Type B pancreatic cell (in vitro differentiated cells): ENCODE measurements at regions not wholly inside any gene's neighbourhood (a gene's known extent, or its start where the extent isn't known, plus 50 kb on each side); places are given as distances from the start of the nearest gene placed in this dataset.
A peak's percentile ranks its signal among the peaks of the same experiment; 100 is the strongest.

ENCODE experiments used
- DNase-seq: peaks from one replicate; pipeline ENCODE4 v3.0.0; 2021; ENCODE audit warnings: mixed read lengths; ENCODE audit not compliant: unreplicated experiment; ENCODE audit errors: extremely low spot score
- H3K27ac Mint-ChIP-seq: 2 replicates; pipeline ENCODE4 v1.8.0; 2021; ENCODE audit warnings: mild to moderate bottlenecking, mixed read lengths
- H3K27me3 Mint-ChIP-seq: 2 replicates; pipeline ENCODE4 v1.8.0; 2021; ENCODE audit warnings: mixed read lengths
- H3K36me3 Mint-ChIP-seq: 2 replicates; pipeline ENCODE4 v1.8.0; 2021; ENCODE audit warnings: mixed read lengths
- H3K4me1 Mint-ChIP-seq: one replicate; pipeline ENCODE4 v1.8.0; 2021; ENCODE audit warnings: mixed read lengths; ENCODE audit not compliant: unreplicated experiment
- H3K4me3 Mint-ChIP-seq: 2 replicates; pipeline ENCODE4 v1.8.0; 2021; ENCODE audit warnings: mild to moderate bottlenecking, mixed read lengths
- H3K9me3 Mint-ChIP-seq: 2 replicates; pipeline ENCODE4 v1.8.0; 2021; ENCODE audit warnings: mixed read lengths
- TF ChIP-seq, protein P1 (sequence below): fragments of 200-600 bp; sonication (generic); conservative IDR thresholded peaks from 2 replicates; pipeline ENCODE4 v1.5.0; 2021; ENCODE audit warnings: antibody characterized with exemption, mild to moderate bottlenecking

DNA sequence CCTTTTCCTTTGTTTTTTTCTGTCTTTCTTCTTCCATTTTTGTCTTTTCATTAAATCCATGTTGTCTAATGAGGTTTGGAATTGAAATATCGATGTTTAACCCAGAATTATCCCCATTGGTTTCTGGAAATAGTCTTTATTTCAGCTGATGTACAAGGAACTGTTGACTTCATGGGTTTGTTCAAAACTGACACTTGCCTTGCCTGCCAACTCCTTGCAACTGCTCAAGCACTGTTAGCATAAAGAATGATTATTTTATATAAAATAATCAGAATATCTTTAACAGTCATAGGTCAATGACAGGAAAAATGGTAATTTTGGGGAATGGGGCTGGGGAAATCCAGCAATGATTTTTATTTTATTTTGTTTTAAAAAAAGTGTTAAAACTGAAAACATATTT lies 359.6 kb upstream of the LCORL start:
- peaks cover 11% of the 10 kb centered on the region for H3K9me3 Mint-ChIP-seq
- no peaks in the 10 kb centered on the region for H3K36me3 Mint-ChIP-seq
- no peak overlapping the region for H3K4me3 Mint-ChIP-seq
- H3K27ac Mint-ChIP-seq, result no peak overlapping the region
- DNase-seq, result no peak
- H3K4me1 Mint-ChIP-seq, result no peaks in the 10 kb centered on the region
- peaks cover 20% of the 10 kb centered on the region for H3K27me3 Mint-ChIP-seq
- TF ChIP-seq, protein P1, sequence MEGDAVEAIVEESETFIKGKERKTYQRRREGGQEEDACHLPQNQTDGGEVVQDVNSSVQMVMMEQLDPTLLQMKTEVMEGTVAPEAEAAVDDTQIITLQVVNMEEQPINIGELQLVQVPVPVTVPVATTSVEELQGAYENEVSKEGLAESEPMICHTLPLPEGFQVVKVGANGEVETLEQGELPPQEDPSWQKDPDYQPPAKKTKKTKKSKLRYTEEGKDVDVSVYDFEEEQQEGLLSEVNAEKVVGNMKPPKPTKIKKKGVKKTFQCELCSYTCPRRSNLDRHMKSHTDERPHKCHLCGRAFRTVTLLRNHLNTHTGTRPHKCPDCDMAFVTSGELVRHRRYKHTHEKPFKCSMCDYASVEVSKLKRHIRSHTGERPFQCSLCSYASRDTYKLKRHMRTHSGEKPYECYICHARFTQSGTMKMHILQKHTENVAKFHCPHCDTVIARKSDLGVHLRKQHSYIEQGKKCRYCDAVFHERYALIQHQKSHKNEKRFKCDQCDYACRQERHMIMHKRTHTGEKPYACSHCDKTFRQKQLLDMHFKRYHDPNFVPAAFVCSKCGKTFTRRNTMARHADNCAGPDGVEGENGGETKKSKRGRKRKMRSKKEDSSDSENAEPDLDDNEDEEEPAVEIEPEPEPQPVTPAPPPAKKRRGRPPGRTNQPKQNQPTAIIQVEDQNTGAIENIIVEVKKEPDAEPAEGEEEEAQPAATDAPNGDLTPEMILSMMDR, result no peak

DNA sequence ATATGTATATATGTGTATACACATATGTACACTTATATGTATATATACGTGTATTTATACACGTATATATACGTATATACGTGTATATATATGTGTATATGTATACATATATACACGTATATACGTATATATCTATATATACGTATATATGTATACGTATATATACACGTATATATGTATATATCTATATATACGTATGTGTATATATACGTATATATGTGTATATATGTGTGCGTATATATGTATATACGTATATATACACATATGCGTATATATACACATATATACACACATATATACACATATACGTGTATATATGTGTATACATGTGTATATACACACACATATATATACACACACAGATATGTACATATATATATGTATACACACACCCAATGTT lies 348.0 kb upstream of the LCORL start:
- DNase-seq, result no peak
- Mint-ChIP-seq H3K27me3 (no peaks in the 10 kb centered on the region), H3K4me3 (no peak overlapping the region), H3K9me3 (peaks cover 5% of the 10 kb centered on the region), H3K36me3 (no peaks in the 10 kb centered on the region), H3K27ac (no peak overlapping the region), H3K4me1 (peaks cover 6% of the 10 kb centered on the region)
- TF ChIP-seq, protein P1, result no peak

DNA sequence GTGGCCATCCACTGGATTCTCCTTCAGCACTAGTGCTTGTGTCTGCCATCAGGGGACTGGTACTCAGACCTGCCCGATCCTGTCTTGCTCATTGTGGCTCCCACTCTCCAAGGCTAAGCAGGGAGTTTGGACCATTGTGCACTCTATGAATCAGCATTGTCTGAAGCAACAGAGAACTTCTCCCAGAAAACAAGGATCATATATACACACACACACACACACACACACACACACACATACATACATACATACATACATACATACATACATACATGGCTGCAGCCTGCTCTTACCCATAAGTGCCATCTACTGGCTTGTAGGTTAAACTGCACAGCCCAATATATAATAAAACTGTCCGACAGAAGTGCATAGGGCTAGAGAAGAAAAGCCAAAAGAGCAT lies 345.3 kb upstream of the LCORL start:
- H3K36me3 Mint-ChIP-seq, result no peaks in the 10 kb centered on the region
- H3K27ac Mint-ChIP-seq, result no peak overlapping the region
- peaks cover 5% of the 10 kb centered on the region for H3K9me3 Mint-ChIP-seq
- TF ChIP-seq, protein P1, result peak; percentile 75
- no peak overlapping the region for H3K4me3 Mint-ChIP-seq
- no peak for DNase-seq
- no peaks in the 10 kb centered on the region for H3K27me3 Mint-ChIP-seq
- H3K4me1 Mint-ChIP-seq, result peaks cover 6% of the 10 kb centered on the region

DNA sequence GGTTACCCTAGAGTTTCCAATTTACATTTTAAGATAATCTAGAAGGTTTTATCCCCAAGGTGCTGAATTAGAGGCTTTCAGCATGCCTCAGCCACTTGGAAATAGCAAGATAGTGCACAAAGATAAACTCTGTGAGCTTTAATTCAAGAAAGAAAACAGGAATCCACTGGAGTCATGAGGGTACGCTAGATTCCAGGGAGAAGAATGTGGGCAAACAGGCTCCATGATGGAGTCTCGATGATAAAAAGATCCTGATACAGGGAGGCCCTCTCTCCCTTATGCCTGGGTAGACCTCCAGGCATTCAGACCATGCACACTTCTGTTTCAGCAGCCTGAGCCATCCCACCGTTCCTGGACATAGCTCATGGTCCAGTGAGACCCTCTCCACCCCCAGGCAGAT lies 344.6 kb upstream of the LCORL start:
- H3K4me3 Mint-ChIP-seq, result no peak overlapping the region
- no peaks in the 10 kb centered on the region for H3K27me3 Mint-ChIP-seq
- H3K4me1 Mint-ChIP-seq, result peaks cover 6% of the 10 kb centered on the region
- TF ChIP-seq, protein P1, result no peak
- H3K27ac Mint-ChIP-seq, result no peak overlapping the region
- no peak for DNase-seq
- H3K36me3 Mint-ChIP-seq, result no peaks in the 10 kb centered on the region
- no peaks in the 10 kb centered on the region for H3K9me3 Mint-ChIP-seq

DNA sequence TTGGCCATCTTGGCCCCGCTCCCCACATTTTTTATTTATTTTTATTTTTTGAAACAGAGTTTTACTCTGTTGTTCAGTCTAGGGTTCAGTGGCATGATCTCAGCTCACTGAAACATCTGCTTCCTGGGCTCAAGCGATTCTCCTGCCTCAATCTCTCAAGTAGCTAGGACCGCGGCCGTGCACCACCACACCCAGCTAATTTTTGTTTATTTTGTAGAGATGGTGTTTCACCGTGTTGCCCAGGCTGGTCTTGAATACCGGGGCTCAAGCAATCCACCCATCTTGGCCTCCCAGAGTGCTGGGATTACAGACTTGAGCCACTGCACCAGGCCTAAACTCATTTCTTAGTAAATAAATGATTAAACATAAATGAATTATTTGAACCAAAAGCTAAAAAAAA lies 322.0 kb upstream of the LCORL start:
- no peak for DNase-seq

More for the DNA sequence above, 322.0 kb upstream of the LCORL start:
- TF ChIP-seq, protein P1, result no peak
- Mint-ChIP-seq H3K9me3 (peaks cover 4% of the 10 kb centered on the region), H3K4me1 (peaks cover 5% of the 10 kb centered on the region), H3K4me3 (no peak overlapping the region), H3K36me3 (no peaks in the 10 kb centered on the region), H3K27ac (no peak overlapping the region), H3K27me3 (peaks cover 2% of the 10 kb centered on the region)
